HUES48 (cell line): ENCODE measurements at regions not wholly inside any gene's neighbourhood (a gene's known extent, or its start where the extent isn't known, plus 50 kb on each side); places are given as distances from the start of the nearest gene placed in this dataset.
"Not testable (repeated sequence)": the region's sequence is repeated elsewhere in the genome, so short reads cannot be mapped to it uniquely, and the experiment has no call there.

Experiments used
- H3K27ac ChIP-seq: one replicate; pipeline ENCODE4 v1.7.0; 2013; ENCODE audit warnings: low read depth, low read length, inconsistent platforms
- H3K27me3 ChIP-seq: 2 replicates; pipeline ENCODE4 v1.6.1; 2013; ENCODE audit warnings: mild to moderate bottlenecking, low read length; ENCODE audit not compliant: control insufficient read depth, insufficient read depth
- H3K36me3 ChIP-seq: 2 replicates; pipeline ENCODE4 v1.6.1; 2013; ENCODE audit warnings: low read length; ENCODE audit not compliant: control insufficient read depth, insufficient read depth
- H3K4me1 ChIP-seq: 2 replicates; pipeline ENCODE4 v1.6.1; 2013; ENCODE audit warnings: mild to moderate bottlenecking, low read length; ENCODE audit not compliant: control insufficient read depth, insufficient read depth
- H3K4me3 ChIP-seq: 2 replicates; pipeline ENCODE4 v1.5.1; 2013; ENCODE audit warnings: mild to moderate bottlenecking, low read depth, low read length
- H3K9ac ChIP-seq: 2 replicates; pipeline ENCODE4 v1.6.1; 2013; ENCODE audit warnings: mild to moderate bottlenecking, low read depth, low read length, moderate library complexity
- H3K9me3 ChIP-seq: 2 replicates; pipeline ENCODE4 v1.6.1; 2013; ENCODE audit warnings: low read length; ENCODE audit not compliant: control insufficient read depth, insufficient read depth

DNA sequence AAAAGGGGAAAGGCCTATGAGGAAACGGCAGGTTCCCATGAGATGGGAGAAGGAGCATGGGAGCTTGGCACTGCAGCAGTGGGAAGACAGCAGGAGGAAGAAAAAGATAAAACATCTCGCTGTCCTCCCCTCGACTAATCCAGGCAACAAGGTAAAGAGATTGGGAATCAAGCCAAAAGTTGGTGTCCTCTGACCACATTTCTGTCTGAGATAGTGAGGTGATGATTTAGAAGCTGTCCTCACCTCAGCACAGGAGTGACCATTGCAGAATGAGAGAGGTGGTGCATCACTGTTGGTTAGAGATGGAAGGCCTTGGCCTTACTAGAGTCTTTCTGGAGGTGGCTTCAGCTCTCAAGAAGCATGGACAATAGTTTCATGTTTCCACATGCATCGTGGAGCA lies 226.6 kb upstream of the CCDC54 start:
- Histone ChIP-seq H3K9ac (no peak overlapping the region), H3K4me3 (no peak overlapping the region), H3K4me1 (no peaks in the 10 kb centered on the region), H3K27ac (no peak overlapping the region), H3K27me3 (no peaks in the 10 kb centered on the region), H3K9me3 (no peaks in the 10 kb centered on the region), H3K36me3 (no peaks in the 10 kb centered on the region)

GRCh38 chr3:107153981-107154380 lies 223.3 kb upstream of the CCDC54 start:
- Histone ChIP-seq H3K9me3 (peaks cover 7% of the 10 kb centered on the region), H3K4me3 (no peak overlapping the region), H3K4me1 (no peaks in the 10 kb centered on the region), H3K27me3 (no peaks in the 10 kb centered on the region), H3K9ac (no peak overlapping the region), H3K36me3 (no peaks in the 10 kb centered on the region), H3K27ac (no peak overlapping the region)

DNA sequence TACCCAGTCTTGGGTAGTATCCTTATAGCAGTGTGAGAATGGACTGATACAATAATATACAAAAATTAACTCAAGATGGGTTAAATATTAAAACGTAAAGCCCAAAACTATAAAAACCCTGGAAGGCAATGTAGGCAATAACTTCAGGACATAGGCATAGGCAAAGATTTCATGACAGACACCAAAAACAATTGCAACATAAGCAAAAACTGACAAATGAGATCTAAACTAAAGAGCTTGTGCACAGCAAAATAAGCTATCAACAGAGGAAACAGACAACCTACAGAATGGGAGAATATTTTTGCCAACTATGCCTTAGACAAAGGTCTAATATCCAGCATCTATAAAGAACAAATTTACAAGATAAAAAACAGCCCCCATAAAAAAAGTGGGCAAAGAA lies 204.8 kb upstream of the CCDC54 start:
- no peaks in the 10 kb centered on the region for H3K4me1 ChIP-seq
- no peak overlapping the region for H3K9ac ChIP-seq
- H3K9me3 ChIP-seq, result peaks cover 23% of the 10 kb centered on the region; the same call in 1 of the 2 replicates
- H3K36me3 ChIP-seq, result no peaks in the 10 kb centered on the region
- no peak overlapping the region for H3K4me3 ChIP-seq
- H3K27ac ChIP-seq, result no peak overlapping the region
- H3K27me3 ChIP-seq, result no peaks in the 10 kb centered on the region

DNA sequence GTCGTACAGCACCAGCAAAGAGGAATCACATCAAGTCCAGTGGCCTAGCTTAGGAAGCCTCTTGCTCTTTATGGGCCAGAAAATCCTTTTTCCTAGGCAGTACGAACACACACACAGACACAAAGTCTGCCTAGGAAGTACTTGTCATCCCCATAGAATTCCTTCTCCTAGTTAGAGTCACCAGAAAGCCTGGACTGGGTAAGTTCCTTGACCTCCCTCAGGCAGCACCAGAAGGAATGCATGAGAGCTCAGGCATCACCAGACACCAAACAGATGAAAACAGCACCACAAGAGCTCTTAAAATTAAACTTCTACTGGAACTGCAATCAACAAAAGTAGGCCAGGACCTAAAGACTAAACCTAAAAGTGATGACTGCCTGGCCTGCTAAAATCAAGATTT lies 192.9 kb upstream of the CCDC54 start:
- no peaks in the 10 kb centered on the region for H3K36me3 ChIP-seq
- no peak overlapping the region for H3K9ac ChIP-seq
- H3K27me3 ChIP-seq, result no peaks in the 10 kb centered on the region
- no peak overlapping the region for H3K27ac ChIP-seq
- H3K4me3 ChIP-seq, result no peak overlapping the region
- no peaks in the 10 kb centered on the region for H3K4me1 ChIP-seq
- no peaks in the 10 kb centered on the region for H3K9me3 ChIP-seq

DNA sequence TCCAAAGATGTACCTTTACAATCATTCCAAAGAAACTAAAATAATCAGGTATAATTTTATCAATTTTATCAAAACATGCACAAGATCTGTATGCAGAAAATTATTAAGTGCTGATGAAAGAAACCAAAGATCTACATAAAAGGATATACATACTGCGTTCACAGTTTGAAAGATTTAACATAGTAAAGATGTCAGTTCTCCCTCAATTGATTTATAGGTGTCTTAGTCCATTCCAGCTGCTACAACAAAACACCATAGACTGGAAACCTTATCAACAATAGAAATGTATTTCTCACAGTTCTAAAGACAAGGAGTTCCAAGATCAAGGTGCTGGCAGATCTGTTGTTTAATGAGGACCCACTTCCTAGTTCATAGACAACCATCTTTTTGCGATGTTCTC lies 189.0 kb upstream of the CCDC54 start:
- H3K4me3 ChIP-seq, result no peak overlapping the region
- no peak overlapping the region for H3K9ac ChIP-seq
- H3K27me3 ChIP-seq, result no peaks in the 10 kb centered on the region
- no peaks in the 10 kb centered on the region for H3K9me3 ChIP-seq
- H3K36me3 ChIP-seq, result no peaks in the 10 kb centered on the region
- no peak overlapping the region for H3K27ac ChIP-seq
- H3K4me1 ChIP-seq, result no peaks in the 10 kb centered on the region

DNA sequence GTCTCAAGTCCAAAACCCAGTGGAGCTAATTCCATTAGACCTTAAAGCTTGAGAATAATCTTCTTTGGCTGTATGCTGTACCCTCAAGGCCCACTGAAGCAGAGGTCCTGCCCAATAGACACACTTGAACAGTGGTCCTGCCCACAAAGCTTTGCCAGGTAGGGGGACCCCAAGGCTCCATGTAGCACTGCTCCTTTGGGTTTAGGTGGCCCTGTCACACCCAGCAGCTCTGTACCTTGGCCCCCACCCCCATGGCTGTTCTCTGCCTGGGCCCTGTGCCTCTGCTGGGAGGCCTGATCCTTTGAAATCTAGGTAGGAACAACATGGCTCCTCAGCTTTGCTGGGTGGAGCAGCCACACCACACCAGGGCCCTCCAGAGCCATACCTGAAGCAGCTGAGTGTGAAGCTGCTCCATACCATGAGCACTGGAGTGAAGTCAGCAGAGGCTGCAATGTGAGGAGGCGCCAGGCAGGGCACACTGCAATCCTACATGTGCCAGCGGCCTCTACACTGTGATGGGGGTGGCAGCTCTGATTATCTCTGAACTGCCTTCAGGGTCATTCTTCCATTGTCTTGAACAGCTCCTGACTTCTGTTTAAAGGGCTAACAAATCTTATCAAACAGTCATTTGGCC lies 188.0 kb upstream of the CCDC54 start:
- Histone ChIP-seq H3K27ac (no peak overlapping the region), H3K27me3 (no peaks in the 10 kb centered on the region), H3K4me1 (no peaks in the 10 kb centered on the region), H3K4me3 (no peak overlapping the region), H3K36me3 (no peaks in the 10 kb centered on the region), H3K9ac (no peak overlapping the region), H3K9me3 (no peaks in the 10 kb centered on the region)

GRCh38 chr3:107193116-107193515 lies 184.1 kb upstream of the CCDC54 start:
- Histone ChIP-seq H3K4me1 (no peaks in the 10 kb centered on the region), H3K9ac (no peak overlapping the region), H3K4me3 (no peak overlapping the region), H3K27ac (no peak overlapping the region), H3K36me3 (no peaks in the 10 kb centered on the region), H3K9me3 (no peaks in the 10 kb centered on the region), H3K27me3 (no peaks in the 10 kb centered on the region)

- no peak overlapping the region for H3K4me3 ChIP-seq
- H3K36me3 ChIP-seq, result no peaks in the 10 kb centered on the region
- no peaks in the 10 kb centered on the region for H3K9me3 ChIP-seq
- no peak overlapping the region for H3K9ac ChIP-seq
- H3K27me3 ChIP-seq, result no peaks in the 10 kb centered on the region
- H3K4me1 ChIP-seq, result no peaks in the 10 kb centered on the region
- no peak overlapping the region for H3K27ac ChIP-seq
Observed at GRCh38 chr3:107198581-107199181, 178.6 kb upstream of the CCDC54 start.

DNA sequence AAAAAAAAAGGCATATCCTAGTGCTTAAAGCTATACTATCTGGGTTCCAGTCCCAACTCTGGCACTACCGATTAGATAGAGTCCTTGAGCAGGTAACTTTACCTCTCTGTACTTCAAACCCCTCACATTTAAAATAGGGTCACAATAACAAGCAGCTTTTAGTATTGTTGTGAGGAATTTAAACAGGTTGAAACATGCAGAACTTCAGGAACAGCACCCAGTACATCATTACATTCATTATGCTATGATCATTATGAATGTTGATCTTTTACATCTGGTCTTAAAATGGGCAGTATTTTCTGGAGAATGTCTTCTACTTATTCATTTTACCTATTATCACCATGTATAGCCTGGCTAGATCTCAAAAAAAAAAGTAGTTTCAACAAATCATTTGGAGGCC lies 176.1 kb upstream of the CCDC54 start:
- Histone ChIP-seq H3K36me3 (no peaks in the 10 kb centered on the region), H3K4me1 (no peaks in the 10 kb centered on the region), H3K9ac (no peak overlapping the region), H3K4me3 (no peak overlapping the region), H3K27ac (no peak overlapping the region), H3K9me3 (no peaks in the 10 kb centered on the region), H3K27me3 (no peaks in the 10 kb centered on the region)

GRCh38 chr3:107202885-107203284 lies 174.4 kb upstream of the CCDC54 start:
- H3K27me3 ChIP-seq, H3K9ac ChIP-seq, H3K4me1 ChIP-seq, H3K9me3 ChIP-seq, H3K36me3 ChIP-seq, H3K27ac ChIP-seq, H3K4me3 ChIP-seq: not testable (repeated sequence)

DNA sequence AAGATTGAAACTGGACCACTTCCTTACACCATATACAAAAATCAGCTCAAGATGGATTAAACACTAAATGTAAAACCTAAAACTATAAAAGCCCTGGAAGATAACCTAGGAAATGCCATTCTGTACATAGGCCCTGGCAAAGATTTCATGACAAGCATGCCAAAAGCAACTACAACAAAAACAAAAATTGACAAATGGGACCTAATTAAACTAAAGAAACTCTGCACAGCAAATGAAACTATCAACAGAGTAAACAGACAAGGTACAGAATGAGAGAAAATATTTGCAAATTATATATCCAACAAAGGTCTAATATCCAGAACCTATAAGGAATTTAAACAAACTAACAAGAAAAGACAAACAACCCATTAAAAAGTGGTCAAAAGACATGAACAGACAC lies 173.1 kb upstream of the CCDC54 start:
- Histone ChIP-seq H3K27me3 (no peaks in the 10 kb centered on the region), H3K4me1 (peaks cover 8% of the 10 kb centered on the region), H3K36me3 (no peaks in the 10 kb centered on the region)

More for the DNA sequence above, 173.1 kb upstream of the CCDC54 start:
- no peak overlapping the region for H3K27ac ChIP-seq
- no peak overlapping the region for H3K4me3 ChIP-seq
- no peak overlapping the region for H3K9ac ChIP-seq
- no peaks in the 10 kb centered on the region for H3K9me3 ChIP-seq
